ENCODE measurements at regions not wholly inside any gene's neighbourhood (a gene's known extent, or its start where the extent isn't known, plus 50 kb on each side); places are given as distances from the start of the nearest gene placed in this dataset.

DNA sequence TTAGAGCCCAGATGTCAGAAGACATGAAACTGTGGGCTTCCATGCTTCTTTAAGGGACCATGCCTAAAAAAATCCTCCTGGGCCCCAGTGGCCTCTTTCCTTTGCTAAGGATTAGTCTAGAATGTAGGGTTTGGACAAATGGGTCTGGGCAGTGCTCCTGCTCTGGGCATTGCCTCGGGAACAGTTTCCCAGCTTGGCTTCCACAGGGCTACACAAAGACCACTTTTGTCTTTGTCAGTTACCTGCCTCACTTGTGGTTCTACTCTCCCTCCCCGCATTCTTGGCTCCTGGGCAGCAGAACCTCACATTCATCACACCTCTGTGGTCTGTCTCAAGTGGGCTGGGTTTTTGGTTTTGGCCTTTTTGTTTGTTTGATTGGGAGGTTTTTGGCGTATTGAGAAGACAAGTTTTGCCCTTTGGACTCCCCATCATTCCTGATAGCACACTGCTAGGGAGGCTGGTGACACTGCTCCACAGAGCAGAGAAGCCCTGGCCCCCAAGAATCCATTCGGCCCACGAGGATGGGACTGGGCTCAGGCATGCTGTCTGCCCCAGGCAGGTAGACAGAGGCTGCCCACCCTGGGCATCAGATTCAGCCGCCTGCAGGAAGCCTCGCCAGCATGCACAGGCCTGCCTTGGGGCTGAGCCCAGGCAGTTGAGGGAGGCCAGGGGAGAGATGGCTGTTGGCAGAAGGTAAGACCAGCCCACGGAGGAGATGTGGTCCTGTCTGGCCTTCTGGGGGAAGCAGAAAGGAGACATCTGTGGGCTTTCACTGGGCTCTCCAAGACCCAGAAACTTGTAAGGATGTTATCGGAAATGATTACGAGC, 343.7 kb downstream of the WDR11 start:
- TF ChIP-seq ELF4 (IDR thresholded peaks at IDR 0.05) (no peak), ARNT (IDR thresholded peaks at IDR 0.05) (no peak)
- TF ChIP-seq, protein P1, sequence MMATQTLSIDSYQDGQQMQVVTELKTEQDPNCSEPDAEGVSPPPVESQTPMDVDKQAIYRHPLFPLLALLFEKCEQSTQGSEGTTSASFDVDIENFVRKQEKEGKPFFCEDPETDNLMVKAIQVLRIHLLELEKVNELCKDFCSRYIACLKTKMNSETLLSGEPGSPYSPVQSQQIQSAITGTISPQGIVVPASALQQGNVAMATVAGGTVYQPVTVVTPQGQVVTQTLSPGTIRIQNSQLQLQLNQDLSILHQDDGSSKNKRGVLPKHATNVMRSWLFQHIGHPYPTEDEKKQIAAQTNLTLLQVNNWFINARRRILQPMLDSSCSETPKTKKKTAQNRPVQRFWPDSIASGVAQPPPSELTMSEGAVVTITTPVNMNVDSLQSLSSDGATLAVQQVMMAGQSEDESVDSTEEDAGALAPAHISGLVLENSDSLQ (IDR thresholded peaks at IDR 0.05): no peak

Data from HEK293T (cell line).